ENCODE measurements at regions not wholly inside any gene's neighbourhood (a gene's known extent, or its start where the extent isn't known, plus 50 kb on each side); places are given as distances from the start of the nearest gene placed in this dataset.
"Not testable (repeated sequence)": the region's sequence is repeated elsewhere in the genome, so short reads cannot be mapped to it uniquely, and the experiment has no call there.

GRCh38 chr11:19429108-19429760, 188.5 kb upstream of the E2F8 start:
- DNase-seq: no peak

DNA sequence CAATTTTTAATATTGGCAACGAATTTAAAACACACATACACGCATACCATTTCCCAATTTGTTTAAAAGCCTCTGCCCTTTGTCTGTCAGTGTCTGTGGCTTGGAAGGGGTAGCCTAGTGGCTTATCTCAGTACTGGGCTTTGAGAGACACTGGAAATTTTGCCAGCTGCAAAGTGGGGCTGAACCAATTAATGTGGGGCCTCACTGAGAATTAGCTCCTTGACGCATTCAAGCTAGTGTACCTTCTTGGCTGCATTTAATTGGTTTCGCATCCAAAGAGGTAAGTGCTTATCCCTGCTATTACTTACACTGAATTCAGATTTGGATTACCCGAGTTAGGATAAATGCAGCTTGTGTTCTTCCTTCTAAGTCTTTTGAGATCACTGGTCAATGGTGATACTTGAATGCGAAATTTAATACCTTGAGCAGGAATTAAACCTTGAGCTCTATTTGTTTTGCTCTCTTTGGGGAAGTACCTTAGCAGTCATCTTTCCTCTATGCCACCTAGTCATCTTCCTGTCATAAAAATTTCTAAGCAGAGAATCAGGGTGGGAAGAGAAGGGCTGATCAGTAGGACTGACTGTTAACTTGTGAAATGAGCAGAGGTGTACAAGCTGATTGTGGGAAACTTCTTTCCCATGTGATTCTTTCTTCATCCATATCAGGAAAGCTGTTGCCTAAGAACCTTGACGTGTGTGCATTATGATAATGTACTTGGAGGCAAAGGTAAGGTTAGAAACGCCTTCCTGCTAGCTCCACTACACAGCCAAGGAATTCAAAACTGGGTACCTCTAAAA, 187.7 kb upstream of the E2F8 start:
- no peak for DNase-seq

DNA sequence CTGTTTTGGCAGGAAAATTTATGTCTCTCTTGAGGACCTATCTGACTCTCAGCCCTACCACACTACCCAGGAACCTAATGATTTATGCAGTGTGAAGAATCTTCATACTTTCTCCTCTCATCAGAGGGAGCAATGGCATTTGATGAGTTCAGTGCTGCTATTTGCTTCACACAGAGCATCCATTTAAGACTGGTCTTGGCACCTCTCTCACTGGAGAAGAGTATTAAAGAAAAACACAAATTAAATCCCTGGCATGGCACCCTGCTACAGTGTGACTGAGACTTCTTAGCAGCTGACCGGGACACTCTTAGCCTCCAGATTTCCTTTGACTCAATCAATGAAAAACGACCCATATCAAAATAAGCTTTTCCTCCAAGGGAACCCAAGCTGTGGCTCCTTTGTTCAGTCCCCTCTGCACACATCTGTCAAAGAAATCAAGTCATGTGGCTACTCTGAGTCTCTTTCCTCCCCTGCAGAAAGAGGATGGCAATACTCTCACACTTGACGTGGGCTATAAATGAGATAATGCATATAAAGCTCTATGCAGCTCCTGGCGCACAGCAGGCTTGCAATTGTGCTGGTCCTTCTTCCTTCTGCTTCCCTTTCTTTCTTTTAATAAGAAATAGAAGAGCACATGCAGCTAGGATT, 186.1 kb upstream of the E2F8 start:
- no peak for DNase-seq

GRCh38 chr11:19426011-19426755, 185.4 kb upstream of the E2F8 start:
- DNase-seq: no peak

DNA sequence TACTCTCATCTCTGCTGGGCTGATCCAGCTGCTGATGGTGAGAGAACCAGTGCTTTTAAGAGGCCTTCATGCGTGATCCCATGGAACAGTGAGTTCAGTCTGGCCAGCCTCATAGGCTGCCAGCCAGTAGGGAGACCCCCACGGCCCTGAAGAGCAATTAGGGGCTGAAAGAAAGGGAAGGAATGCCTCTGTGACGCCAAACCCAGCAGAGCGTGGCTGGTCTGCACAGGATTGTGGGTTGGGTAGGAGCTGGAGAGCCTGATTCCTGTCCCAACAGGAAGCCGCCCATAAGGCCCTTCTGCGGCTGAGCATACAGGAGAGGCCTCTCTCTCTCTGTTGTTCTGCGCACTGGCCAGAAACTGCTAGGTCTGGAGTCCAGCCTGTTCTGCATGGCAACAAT, 181.5 kb upstream of the E2F8 start:
- no peak for DNase-seq

- no peak for DNase-seq
Measured at GRCh38 chr11:19420868-19421533, 180.3 kb upstream of the E2F8 start.

- DNase-seq: no peak
Measured at GRCh38 chr11:19419808-19420207, 179.1 kb upstream of the E2F8 start.

DNA sequence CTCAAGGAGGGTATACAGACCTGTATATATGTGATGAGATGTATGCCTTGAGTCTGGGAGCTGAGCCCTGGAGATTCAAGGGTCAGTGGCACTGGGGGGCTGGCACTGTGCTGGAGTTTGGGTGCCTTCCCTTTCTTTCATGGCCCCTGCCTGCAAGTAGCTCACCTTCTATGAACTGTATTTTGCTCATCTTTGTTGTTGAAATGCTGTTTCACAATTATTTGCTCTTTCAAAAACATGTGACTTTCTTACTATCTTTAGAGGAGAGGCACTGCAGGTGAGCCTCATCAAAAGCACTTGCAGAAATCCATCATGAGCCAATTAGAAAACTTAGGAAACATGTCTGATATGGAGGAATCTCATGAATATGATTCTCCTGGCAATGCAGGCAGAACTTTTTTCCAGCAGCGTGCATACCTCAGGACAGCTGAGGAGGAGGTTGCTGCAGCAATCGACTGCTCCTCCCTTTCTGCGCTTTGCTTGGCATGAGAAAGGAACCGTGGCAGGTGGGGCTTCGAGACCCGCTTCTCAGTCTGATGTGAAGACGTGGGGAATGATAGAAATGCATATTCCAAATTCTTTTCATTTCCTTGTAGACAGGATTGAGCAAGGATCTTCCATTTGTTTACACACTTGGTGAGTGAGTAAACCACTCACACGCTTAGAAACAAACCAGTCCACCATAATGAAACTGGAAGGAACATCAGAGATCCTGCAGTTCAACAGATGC, 178.4 kb upstream of the E2F8 start:
- no peak for DNase-seq

GRCh38 chr11:19418221-19418620, 177.5 kb upstream of the E2F8 start:
- DNase-seq: no peak

DNA sequence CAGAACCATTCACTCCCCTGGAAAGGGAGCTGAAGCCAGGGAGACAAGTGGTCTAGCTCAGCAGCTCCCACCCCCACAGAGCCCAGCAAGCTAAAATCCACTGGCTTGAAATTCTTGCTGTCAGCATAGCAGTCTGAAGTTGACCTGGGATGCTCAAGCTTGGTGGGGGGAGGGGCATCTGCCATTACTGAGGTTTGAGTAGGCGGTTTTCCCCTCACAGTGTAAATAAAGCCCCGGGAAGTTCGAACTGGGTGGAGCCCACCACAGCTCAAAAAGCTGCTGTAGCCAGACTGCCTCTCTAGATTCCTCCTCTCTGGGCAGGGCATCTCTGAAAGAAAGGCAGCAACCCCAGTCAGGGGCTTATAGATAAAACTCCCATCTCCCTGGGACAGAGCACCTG, 171.3 kb upstream of the E2F8 start:
- DNase-seq: not testable (repeated sequence)

GRCh38 chr11:19410032-19410431, 169.3 kb upstream of the E2F8 start:
- DNase-seq: no peak

- no peak for DNase-seq
Measured at GRCh38 chr11:19409307-19409706, 168.6 kb upstream of the E2F8 start.

DNA sequence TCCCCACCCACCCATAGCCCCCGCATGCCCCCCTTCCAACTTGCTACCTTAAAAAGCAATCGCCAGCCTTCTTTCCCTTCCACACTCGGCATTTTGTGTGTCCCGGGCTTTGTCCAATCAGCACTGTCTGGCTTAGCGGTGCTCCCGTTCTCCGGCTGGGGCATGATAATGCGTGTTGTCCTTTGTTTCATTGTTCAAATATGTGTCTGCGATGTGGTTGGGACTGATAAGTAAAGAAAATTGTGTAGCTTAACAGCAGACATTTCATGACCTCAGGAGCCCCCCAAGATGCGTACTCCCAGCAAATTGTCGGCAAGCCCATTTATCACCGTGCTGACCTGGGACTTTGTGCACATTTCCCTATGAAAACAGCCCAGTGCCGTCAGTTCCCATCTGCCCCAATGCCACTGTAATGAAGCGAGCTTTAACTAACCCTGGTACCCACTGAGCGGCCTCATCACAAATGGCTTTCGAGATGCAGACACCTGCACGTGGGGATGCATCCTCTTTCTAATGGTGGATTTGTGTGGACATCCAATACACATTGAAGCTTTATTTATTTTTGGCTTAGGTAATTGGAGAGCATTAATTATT, 167.0 kb upstream of the E2F8 start:
- DNase-seq: no peak

- no peak for DNase-seq
Measured at GRCh38 chr11:19405966-19406365, 165.2 kb upstream of the E2F8 start.

GRCh38 chr11:19404787-19405186, 164.0 kb upstream of the E2F8 start:
- DNase-seq: no peak

GRCh38 chr11:19403196-19403895, 162.6 kb upstream of the E2F8 start:
- DNase-seq: no peak

DNA sequence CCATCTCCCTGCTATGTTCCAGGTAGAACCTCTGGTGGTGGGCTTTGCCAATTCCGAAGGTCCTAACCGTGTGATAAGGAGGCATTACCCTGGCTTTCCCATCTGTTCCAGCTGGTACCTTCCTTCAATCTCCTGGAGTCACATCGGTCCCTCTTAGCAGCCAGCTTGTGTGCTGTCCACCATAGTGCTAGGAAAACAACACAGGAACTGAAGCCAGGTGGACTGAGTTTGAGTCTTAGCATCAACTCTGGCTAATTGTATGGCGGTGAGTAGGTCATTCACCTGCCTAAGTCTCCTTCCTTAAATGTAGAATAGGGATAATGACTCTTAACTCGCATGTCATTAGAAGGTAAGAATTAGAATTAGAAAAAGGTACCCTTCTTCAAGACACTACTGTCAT, 159.6 kb upstream of the E2F8 start:
- no peak for DNase-seq

DNA sequence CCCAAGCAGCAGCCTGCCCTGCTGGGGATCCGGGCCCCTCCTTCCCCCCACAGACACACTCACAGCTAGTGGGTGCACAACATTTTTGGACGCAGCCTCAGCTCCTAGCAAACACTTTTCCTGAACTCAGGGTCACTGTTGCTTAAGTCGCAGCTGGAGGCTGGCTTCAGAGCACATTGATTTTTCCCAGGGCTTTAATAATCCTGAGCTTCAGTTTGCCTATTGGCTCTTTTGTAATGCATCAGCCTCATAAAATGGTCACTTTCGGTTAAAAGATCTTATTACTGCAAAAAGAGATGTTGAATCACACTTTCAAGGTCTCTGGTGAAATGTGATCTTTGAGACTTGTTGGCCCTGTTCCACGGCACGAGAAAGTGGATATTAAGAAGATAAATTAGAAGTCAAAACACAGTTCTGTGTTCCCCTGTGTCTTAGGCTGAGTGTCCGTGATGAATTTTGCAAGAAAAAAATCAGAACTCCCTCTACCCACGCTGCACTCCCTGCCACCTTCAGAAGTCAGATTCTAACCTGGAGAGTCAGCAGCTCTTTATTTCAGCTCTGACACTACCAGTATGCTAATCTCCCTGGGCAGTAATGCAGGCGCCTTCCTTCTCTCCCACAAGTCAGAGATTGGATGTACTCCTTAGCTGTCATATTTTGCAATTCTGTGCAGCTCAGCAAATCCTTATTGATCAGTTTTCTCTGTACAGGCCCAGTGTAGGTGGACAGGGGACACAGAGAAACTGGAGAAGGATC, 158.2 kb upstream of the E2F8 start:
- DNase-seq: no peak

- DNase-seq: no peak
Measured at GRCh38 chr11:19398273-19398672, 157.5 kb upstream of the E2F8 start.

DNA sequence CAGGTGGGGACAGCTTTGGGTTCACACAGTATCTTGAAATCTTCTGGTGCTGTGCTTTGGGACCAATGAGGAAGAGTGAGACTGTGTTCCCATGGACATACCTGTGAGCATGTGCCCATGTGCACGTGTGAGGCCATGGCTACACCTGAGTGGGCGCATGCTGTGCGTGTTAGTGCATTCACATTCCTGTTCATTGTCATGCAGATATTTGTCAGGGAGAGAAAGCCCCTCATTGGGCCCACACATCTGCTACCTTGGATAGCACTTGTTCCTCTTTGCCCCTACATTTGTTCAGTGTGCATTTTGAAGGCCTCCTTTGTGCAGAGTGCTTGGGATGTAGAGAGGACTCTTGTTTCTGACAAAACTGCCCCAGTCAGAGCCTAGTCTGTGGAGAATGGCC, 154.3 kb upstream of the E2F8 start:
- DNase-seq: no peak

Data from activated effector memory CD4-positive, alpha-beta T cell treated with Interleukin-2 at 50 U/mL for 16 hours (primary cell).